ENCODE measurements at regions not wholly inside any gene's neighbourhood (a gene's known extent, or its start where the extent isn't known, plus 50 kb on each side); places are given as distances from the start of the nearest gene placed in this dataset.
"Not testable (repeated sequence)": the region's sequence is repeated elsewhere in the genome, so short reads cannot be mapped to it uniquely, and the experiment has no call there.

DNA sequence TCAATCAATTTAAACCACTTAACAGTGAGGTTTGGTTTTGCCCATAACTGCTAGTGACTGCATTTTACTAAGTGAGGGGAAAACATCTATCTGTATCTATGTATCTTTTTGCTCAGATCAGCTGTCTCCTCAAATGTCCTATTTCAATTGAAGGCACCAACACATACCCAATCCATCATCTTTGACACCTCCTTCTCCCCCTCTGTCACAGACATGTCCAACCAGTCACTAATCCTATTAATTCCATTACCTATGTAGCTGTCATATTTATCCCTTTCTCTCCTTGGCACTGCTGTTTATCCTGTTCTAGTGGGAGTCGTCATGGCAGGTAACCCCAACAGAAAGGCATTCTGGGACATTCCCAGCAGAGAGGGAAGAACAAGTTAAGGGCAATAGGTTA is 975.2 kb upstream of the AUTS2 start:
- DNase-seq (ENCODE audit: low read depth in 2 of 2), result no peak

DNA sequence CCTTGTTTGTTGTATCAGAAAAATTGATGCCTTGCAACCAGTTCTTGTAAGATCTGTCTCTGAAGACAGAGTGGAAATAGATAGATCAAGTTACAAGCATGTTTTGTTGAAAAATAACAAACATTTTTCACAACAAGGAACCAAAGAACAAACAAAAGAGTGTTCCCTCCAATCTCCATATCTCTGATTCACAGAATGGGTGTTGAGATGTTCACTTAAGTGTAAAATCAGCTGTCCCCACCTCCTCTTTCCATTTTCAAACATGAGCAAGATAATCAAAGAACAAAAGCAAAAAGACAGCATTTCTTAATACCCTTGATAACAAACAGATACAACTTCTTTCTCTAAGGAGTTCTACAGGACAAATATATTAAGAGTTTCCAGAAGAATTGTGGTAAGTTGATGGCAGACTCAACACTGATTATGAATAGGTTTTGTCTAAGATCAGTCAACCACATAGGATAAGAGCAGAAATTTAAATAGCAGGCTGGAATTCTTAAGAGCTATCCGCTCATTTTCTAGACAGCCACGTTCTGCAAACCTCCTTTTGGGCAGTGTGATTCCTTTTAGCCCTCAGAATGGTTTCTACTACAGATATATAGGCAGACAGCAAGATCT is 970.9 kb upstream of the AUTS2 start:
- no peak for DNase-seq (ENCODE audit: low read depth in 2 of 2)

DNA sequence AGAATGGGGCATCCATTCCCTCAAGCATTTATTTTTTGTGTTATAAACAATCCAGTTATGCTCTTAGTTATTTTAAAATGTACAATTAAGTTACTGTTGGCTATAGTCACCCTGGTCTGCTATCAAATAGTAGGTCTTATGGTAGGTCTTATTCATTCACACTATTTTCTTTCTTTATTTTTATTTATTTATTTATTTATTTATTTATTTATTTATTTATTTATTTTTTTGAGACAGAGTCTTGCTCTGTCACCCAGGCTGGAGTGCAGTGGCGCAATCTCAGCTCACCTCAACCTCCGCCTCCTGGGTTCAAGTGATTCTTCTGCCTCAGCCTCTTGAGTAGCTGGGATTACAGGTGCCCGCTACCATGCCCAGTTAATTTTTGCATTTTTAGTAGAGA is 967.4 kb upstream of the AUTS2 start:
- not testable (repeated sequence) for DNase-seq (ENCODE audit: low read depth in 2 of 2)

DNA sequence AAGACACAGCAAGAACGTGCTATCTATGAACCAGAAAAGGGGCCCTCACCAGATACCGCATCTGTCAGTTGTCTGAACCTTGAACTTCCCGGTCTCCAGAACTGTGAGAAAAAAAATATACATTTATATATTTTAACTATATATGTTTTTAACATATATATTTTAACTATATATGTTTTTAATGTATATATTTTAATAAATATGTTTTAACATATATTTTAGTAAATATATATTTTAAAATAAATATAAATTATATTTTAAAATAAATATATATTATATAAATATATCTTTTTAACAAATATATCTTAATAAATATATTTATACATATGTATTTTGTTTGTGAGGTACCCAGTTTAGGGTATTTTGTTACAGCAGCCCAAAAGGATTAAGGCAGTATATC is 958.2 kb upstream of the AUTS2 start:
- no peak for DNase-seq (ENCODE audit: low read depth in 2 of 2)

DNA sequence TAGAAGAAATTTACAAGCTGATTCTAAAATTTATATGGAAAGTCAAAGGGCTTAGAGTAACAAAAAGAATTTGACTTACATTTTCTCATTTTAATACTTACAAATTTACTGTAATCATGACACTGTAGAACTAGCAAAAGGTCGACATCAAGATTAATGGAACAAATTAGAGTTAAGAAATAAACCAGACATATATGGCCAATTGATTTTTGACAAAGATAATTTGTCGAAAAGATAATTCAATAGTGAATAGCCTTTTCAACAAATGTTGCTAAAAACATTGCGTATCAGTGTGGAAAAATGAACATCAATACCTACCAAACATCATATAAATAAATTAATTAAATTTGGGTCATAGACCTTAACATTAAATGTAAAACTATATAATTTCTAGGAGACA is 955.5 kb upstream of the AUTS2 start:
- no peak for DNase-seq (ENCODE audit: low read depth in 2 of 2)

DNA sequence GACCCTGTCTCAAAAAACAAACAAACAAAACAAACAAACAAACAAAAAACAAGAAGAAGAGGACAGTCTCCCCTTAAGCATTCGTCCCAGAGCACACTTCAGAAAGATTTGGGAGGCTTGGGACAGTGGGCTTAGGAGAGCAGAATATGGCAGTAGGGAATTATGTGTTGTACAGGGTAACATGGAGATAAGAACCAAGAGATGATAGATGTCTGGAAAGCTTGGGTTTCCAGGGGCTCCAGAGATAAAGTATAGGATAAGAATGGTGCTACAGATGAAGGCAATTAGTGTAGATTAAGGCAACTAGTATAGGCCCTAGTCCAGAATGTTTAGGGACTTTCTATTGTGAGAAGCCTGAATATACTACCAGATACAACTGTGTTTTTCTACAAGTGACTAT is 934.9 kb upstream of the AUTS2 start:
- DNase-seq (ENCODE audit: low read depth in 2 of 2), result no peak

DNA sequence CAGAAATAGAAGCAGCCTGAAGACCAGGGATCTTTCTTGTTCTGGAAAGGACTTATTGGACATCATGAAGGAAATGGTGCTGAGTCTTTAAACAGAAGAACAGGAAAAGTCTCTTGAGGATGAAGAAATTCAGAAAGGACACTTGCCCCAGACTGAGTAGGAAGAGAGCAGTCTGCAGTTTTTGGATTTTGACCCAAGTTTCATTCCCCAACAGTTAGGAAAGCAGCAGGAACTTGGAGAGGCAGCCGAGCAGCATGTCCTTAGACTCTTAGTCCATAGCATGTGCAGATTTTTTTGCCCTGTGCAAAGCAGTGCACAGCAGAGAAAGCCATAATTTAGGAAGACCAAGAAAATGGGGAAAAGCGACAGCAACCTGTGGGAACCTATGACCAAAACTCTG is 927.2 kb upstream of the AUTS2 start:
- no peak for DNase-seq (ENCODE audit: low read depth in 2 of 2)

DNA sequence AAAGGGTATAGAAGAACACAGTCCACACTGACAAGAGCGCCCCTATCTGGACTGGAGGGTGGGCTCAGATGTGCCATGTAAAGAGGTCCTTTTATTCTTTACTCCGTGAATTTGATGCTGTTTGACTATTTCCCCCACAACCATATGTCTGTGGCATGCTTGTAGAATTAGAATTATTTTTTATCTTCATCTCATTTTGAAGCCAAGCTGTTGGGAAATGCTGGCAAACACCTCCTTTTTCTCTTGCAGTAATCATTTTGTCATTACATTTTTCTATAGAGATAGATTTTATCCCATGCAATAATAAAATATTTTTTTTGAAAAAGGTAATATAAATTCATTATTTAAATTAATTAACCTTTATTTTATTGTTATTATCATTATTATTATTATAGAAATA is 926.6 kb upstream of the AUTS2 start:
- no peak for DNase-seq (ENCODE audit: low read depth in 2 of 2)

DNA sequence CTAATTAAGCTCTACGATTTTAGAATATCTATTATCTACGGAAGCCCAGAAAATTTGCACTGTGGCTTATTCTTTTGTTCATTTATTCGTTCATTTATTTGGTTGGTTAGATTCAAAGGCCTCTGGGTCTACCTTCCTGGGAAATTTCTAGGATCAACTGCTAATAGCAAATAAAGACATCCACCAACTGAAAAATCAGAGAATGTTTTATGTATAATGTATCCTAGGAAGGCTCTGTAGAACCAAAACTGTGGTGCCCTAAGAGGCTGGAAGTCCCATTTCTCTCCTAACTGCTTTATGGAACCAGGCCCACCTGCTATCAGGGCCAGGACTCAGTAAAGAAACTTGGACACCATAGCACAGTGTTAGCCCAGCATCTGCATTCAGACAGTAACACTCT is 923.4 kb upstream of the AUTS2 start:
- no peak for DNase-seq (ENCODE audit: low read depth in 2 of 2)

DNA sequence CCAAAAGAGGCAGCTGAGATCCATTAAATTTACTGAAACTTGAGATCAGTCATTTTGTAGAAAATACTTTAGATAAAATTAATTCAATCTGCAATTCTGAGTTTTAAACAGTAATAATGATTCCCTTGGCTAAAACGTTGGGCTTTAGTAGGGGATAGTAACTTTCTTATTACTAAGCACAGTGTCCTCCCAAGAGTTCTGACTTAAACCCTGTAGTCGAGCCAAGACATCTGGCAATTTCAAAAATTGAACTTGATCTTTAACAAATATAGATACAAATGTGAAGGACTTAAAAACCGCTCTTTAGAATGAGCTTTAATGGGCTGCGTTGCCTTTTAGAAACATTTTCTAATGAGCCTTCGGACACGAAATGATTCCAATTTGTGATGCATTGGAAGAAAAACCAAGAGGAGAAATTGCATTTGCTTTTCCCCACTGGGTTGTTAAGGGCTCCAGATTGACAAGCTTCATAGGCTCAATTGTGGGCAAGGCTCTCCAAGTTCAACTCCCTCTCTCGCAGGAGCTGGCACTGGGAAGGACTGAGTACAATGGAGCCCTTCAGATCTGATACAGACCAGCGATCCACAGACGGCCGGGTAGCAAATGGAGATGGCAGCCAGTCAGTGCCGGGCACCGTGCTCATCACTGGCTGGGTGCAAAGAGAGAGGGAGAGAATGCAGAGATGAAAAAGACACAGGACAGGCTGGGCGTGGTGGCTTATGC is 921.3 kb upstream of the AUTS2 start:
- DNase-seq (ENCODE audit: low read depth in 2 of 2), result no peak

DNA sequence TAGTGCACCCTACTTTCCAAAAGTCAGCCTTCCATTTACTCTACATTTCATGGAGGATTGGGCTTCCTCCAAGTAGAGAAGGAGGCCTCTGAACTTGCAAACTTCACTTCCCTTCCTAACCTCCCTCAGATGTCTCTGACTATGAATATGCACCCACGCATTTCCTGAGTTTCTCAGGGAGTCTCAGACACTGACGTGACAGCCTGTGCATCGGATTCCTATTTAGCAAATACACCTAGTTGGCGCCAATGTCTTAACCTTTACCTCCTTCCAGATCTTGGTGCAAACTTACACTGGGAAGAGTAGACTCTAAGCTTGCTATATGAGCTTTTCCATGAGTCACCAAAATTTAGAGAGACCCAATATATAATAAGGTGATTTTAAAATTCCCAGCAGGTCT is 920.1 kb upstream of the AUTS2 start:
- no peak for DNase-seq (ENCODE audit: low read depth in 2 of 2)

DNA sequence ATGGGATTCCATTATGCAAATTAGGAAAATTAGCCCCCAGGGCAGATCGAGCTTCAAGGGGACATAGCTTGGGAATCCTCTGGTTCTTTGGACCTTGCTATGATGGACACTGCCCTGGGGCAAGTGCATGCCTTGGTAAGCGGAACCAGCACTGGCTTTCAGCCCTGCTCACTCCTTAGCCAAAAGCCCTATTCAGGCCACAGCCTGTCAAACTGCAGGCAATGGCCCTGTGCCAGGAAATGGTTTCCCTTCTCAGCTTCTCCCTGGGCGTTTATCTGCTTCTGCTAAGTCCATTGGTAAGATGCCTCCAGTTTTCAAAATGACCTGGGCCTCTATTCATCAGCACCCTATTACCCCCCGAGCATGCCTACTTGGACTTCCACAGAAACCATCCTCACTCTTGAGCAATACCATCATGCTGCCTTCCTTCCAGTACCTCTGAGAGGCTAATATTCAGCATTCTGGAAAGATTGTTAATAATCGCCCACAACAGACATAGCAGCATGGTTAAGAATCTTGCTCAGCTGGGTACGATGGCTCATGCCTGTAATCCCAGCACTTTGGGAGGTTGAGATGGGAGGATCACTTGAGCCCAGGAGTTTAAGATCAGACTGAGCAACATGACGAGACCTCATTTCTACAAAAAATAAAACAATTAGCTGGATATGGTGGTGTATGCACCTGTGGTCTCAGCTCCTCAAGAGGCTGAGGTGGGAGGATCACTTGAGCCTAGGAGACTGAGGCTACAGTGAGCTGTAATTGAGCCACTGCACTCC is 918.6 kb upstream of the AUTS2 start:
- no peak for DNase-seq (ENCODE audit: low read depth in 2 of 2)

DNA sequence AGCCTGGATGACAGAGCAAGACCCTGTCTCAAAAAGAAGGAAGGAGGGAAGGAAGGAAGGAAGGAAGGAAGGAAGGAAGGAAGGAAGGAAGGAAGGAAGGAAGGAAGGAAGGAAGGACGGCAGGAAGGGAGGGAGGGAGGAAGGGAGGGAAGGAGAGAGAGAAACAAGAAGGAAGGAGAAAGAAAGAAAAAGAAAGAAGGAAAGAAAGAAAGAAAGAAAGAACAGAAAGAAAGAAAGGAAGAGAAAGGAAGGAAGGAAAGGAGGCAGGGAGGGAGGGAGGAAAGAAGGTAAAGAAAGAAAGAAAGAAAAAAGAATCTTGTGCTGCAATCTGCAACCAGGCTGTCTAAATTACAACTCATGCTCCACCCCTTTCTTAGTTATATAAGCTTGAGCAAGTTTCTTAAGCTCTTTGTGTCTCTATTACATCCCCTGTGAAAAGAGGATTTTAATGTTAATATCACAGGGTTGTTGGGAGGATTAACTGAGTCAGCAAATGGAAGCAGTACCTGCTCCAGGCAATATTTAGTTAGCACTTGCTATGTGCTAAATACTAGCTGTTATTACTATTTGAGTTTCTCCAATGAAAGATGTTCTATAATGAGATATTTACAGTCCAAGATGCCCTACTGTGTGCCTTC is 917.9 kb upstream of the AUTS2 start:
- DNase-seq (ENCODE audit: low read depth in 2 of 2), result no peak

DNA sequence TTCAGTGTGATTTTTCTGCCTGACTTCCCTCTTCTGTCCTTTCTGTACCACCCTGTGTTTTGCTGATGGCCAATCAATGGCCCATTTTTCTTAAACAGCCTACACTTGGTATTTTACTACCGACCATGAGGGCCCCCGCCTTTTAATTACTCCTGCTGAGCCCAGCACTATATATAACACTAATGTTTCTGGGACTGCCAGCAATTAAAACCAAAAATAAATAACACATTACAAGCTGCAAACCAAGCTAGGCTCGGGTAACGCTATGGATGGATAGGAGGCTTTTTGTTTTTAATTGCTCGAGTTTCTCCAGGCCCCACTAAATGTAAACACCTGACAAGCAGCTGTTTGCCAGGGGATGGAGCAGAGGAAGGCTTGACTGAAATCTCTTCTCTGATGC is 915.4 kb upstream of the AUTS2 start:
- no peak for DNase-seq (ENCODE audit: low read depth in 2 of 2)

DNA sequence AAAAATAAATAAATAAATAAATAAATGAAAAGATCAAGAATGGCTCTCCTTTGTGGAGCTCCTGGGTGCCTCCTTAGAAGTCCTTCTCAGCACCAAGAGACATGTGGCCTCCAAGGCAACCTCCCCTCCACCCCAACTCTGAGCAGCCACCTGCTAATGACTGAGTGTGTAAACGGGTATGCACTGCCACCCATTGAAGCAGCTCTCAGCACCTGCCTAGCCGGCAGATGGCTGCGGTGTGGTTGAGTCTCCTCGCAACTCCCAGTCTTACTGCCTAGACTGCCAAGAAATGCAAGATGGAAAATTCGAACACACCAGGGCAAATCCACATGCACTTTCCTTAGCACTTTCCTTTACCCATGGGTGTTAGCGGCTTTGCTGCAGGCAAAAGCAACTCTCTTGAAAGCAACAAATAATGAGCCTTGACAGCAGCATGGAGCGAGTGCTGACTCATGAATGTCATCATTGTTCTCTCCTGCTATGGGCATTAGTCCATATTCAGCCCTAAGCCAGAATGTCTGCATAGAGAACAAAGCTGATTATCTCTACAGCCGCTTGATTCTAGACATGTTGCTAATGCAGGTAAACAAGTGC is 913.9 kb upstream of the AUTS2 start:
- DNase-seq (ENCODE audit: low read depth in 2 of 2), result no peak

DNA sequence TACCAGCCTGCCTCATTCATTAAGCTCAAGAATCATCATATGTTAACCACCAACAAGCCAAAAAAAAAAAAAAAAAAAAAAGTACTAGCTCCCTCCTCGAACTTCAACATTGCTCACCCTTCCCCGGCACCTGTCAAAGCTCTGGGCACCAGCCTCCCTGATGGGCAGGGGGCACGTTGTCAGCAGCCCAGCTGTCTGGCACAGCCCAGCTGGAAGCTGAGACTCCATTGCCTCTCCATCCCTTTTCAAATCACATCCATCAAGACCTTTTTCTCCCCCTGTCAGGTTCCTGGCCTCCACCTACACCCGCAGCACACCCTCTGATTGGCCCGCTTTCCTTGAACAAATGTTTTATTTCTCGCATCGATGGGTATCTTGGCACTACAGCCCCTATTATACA is 913.3 kb upstream of the AUTS2 start:
- no peak for DNase-seq (ENCODE audit: low read depth in 2 of 2)

DNA sequence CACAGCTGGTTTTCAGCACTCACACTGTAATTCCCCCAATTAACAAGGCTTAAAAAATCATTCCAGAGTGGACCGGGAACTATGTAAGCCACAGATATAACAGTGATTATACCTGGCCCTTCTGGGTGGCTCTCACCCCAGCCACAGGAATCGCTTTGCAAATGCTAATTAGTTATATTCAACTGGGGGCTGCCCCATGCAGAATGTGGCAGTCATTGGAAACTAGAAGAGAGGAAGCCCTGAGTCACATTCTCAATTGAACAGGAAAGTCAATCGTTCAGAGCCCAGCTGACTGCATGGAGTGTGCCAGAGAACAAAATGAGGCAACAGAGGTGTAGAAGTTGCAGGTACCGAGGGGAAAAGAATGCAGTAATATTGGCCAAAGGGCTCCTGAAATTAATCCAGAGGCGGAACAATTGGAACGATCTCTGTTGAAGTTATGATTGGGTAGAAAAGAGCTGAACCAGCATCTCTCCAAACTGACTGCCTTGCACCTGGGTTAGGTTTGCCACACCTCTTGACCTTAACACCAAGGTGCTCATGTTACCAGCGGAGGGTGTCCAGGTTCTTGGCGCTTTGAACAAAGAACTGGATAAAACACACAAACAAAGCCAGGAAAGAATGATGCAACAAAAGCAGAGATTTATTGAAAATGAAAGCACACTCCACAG is 909.7 kb upstream of the AUTS2 start:
- no peak for DNase-seq (ENCODE audit: low read depth in 2 of 2)

DNA sequence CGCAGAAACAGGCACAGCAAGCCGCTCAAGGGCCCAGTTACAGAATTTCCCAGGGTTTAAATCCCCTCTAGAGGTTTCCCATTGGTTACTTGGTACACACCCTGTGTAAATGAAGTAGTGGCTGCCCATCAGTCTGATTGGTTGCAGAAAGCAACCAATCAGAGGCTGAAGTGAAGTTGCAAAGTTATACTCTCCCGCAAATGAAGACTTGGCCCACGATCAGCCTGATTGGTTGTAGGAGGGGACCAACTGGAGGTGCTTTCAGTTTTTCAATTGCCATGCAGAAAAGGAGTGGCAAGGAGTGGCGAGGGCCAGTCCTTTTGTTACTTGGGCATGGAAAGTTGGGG is 909.2 kb upstream of the AUTS2 start:
- no peak for DNase-seq (ENCODE audit: low read depth in 2 of 2)

DNA sequence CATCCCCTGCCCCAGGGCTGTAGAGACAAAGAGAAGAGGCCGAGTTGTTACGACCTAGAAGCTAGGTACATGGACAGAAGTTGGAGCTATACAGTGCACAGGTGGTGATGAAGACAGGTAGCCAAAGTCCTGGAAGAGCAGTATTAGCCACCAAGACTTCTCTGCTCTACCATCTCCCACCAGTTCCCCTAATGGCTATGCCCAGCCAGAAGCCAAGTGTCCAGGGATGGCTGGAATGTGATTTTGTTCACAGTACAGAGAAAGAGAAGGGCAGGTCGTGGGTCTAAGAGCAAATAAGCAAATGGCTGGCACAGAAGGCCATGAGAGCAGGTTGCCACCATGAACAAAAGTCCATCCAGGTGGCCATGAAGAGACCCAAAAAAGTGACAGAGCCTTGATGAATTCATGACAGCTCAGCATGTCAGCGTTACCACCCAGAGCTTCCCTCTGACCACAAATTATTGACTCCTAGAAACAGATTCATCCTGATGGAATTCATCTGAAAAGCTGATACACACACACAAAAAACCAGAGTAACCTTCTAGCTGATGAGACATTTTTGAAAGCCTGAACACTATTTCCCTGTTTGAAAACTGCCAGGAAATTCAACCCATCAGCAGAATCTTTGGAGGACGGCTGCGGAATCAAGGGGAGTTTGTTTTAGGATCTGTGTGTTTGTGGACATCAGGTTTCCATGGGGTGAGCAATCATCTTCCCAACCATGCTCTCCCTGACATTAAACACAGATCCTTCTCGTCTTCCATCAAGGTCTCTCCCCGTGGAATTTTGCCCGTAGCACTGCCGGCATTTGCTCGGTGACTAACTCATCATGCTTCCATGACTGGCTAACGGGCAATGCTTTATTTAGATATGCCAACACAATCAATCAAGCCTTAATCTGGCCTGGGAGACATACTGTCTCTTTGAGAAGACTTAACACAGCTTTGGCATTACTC is 906.7 kb upstream of the AUTS2 start:
- DNase-seq (ENCODE audit: low read depth in 2 of 2), result peak; percentile 90 to 91

DNA sequence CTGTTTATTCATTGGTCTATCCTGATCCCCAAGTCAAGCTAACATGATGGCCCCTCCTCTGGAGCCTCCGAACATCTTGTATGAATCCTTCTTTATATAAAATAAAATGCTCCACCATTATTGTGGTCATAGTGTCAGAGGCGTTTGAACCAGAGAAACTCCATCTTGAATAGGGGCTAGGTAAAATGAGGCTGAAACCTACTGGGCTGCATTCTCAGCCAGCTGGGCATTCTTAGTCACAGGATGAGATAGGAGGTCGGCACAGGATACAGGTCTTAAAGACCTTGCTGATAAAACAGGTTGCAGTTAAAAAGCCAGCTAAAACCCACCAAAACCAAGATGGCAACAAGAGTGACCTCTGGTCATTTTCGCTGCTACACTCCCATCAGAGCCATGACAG is 905.8 kb upstream of the AUTS2 start:
- no peak for DNase-seq (ENCODE audit: low read depth in 2 of 2)

DNA sequence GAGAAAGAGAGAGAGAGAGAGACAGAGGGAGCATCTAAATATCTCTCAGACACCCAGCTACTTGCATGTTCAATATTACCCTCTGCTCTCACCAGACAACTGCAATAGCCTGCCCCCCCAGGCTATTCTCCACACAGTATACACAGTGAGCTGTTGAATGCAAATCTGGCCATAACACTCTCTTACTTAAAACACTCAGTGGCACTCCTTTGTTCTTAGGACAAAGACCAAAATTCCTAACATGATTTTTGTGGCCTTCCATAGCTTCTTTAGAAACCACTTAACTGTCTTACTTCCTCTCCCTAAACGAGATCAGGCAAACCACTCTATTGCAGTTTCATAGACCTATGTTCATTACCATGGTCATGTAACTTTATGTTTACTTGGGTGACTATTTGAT is 903.6 kb upstream of the AUTS2 start:
- DNase-seq (ENCODE audit: low read depth in 2 of 2), result peak in 1 of 2 experiments; percentile 22

All from fibroblast of skin of left quadriceps (primary cell).